ENCODE measurements at regions not wholly inside any gene's neighbourhood (a gene's known extent, or its start where the extent isn't known, plus 50 kb on each side); places are given as distances from the start of the nearest gene placed in this dataset.

GRCh38 chr2:238606311-238606710, 179.6 kb downstream of the ASB1 start:
- TF ChIP-seq, protein P1, sequence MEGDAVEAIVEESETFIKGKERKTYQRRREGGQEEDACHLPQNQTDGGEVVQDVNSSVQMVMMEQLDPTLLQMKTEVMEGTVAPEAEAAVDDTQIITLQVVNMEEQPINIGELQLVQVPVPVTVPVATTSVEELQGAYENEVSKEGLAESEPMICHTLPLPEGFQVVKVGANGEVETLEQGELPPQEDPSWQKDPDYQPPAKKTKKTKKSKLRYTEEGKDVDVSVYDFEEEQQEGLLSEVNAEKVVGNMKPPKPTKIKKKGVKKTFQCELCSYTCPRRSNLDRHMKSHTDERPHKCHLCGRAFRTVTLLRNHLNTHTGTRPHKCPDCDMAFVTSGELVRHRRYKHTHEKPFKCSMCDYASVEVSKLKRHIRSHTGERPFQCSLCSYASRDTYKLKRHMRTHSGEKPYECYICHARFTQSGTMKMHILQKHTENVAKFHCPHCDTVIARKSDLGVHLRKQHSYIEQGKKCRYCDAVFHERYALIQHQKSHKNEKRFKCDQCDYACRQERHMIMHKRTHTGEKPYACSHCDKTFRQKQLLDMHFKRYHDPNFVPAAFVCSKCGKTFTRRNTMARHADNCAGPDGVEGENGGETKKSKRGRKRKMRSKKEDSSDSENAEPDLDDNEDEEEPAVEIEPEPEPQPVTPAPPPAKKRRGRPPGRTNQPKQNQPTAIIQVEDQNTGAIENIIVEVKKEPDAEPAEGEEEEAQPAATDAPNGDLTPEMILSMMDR (tag by site-specific recombination; IDR thresholded peaks at IDR 0.05): no peak
- no peak for TF ChIP-seq HOXD13 (CRISPR knock-in tag; IDR thresholded peaks at IDR 0.05; ENCODE audit: borderline replicate concordance)
- TF ChIP-seq REST (tag by site-specific recombination; IDR thresholded peaks at IDR 0.05): no peak
- TF ChIP-seq YY1 (tag by site-specific recombination; IDR thresholded peaks at IDR 0.05): no peak
- TF ChIP-seq ZNF830 (tag by site-specific recombination; IDR thresholded peaks at IDR 0.05; ENCODE audit: low read depth): no peak
- no peak for TF ChIP-seq ZNF555 (tag by site-specific recombination; conservative IDR thresholded peaks at IDR 0.05)
- TF ChIP-seq ZNF221 (tag by site-specific recombination; IDR thresholded peaks at IDR 0.05; ENCODE audit: borderline replicate concordance): no peak
- no peak for TF ChIP-seq ZNF654 (tag by site-specific recombination; IDR thresholded peaks at IDR 0.05; ENCODE audit: low read depth)
- no peak for TF ChIP-seq ZNF239 (tag by site-specific recombination; IDR thresholded peaks at IDR 0.05)
